GM12878 (cell line): ENCODE measurements at regions not wholly inside any gene's neighbourhood (a gene's known extent, or its start where the extent isn't known, plus 50 kb on each side); places are given as distances from the start of the nearest gene placed in this dataset.

Experiments used
- ATAC-seq: fragments of 200-7000 bp; cut with Tn5 transposase; 3 replicates; pipeline ENCODE4 v1.9.1; 2020; ENCODE audit warnings: mild to moderate bottlenecking, moderate library complexity
- BruUV-seq: library from RNA; stranded (reverse); fragments of 400-500 nt; replicated peaks from 2 replicates; lab custom pipeline; 2021; lab: Mats Ljungman, UMichigan
- CTCF ChIA-PET: fragments of 300-600 bp; sonication (Branson Sonifier 250); formaldehyde crosslinking; extraction: SDS; loops from one replicate; lab custom pipeline; 2021; ENCODE audit warnings: inconsistent platforms; lab: Yijun Ruan, JAX
- POLR2A ChIA-PET: fragments of 350-600 bp; formaldehyde crosslinking; extraction: SDS; loops from one replicate; lab custom pipeline; 2021; ENCODE audit warnings: inconsistent platforms; lab: Charles Lee
- RAD21 ChIA-PET: fragments of 300-600 bp; sonication (Branson Sonifier 250); formaldehyde crosslinking; loops from one replicate; lab custom pipeline; 2023; ENCODE audit warnings: antibody characterized with exemption; ENCODE audit not compliant: unreplicated experiment; lab: Charles Lee
- SMC1A ChIA-PET: fragments of 300-600 bp; sonication (Branson Sonifier 250); formaldehyde crosslinking; loops from one replicate; lab custom pipeline; 2023; ENCODE audit not compliant: unreplicated experiment, uncharacterized antibody; lab: Charles Lee
- DNase-seq: peaks from one replicate; pipeline ENCODE4 v3.0.0-alpha.2; 2011; ENCODE audit warnings: low read depth, low spot score
- FAIRE-seq: peaks from 3 replicates; lab custom pipeline; 2011; peaks lifted over from hg19 to GRCh38; lab: Jason Lieb, UNC
- H2AFZ ChIP-seq: 2 replicates; pipeline ENCODE4 v1.6.0; 2011; ENCODE audit warnings: low read depth, low read length, control low read depth; ENCODE audit not compliant: control insufficient read depth
- H3K27ac ChIP-seq: 2 replicates; pipeline ENCODE4 v1.5.1; 2011; ENCODE audit warnings: control low read depth; ENCODE audit not compliant: control insufficient read depth, insufficient read depth
- H3K27me3 ChIP-seq, 2 experiments: replicated peaks in 1 of 2; 2 replicates each; pipeline versions ENCODE4 v1.6.0 to v1.6.1; 2011; ENCODE audit warnings: low read length in 1 of 2; ENCODE audit not compliant: control insufficient read depth in 2 of 2, insufficient read depth in 2 of 2
- H3K36me3 ChIP-seq, 2 experiments: 2 replicates each; pipeline ENCODE4 v1.5.1; 2011; ENCODE audit warnings: low read length in 1 of 2; ENCODE audit not compliant: control insufficient read depth in 2 of 2, insufficient read depth in 2 of 2
- H3K4me1 ChIP-seq: 2 replicates; pipeline ENCODE4 v1.6.1; 2011; ENCODE audit warnings: mild to moderate bottlenecking, low read length, moderate library complexity, mixed read lengths; ENCODE audit not compliant: control insufficient read depth, insufficient read depth
- H3K4me2 ChIP-seq: 2 replicates; pipeline ENCODE4 v1.6.0; 2011; ENCODE audit warnings: control low read depth; ENCODE audit not compliant: control insufficient read depth, insufficient read depth
- H3K4me3 ChIP-seq: fragments of 200-600 bp; sonication (generic); 2 replicates; pipeline ENCODE4 v1.5.1; 2016
- H3K79me2 ChIP-seq: 2 replicates; pipeline ENCODE4 v1.6.0; 2011; ENCODE audit warnings: low read length; ENCODE audit not compliant: control insufficient read depth, insufficient read depth
- H3K9ac ChIP-seq: 2 replicates; pipeline ENCODE4 v1.8.0; 2011; ENCODE audit warnings: low read length, control low read depth, mixed read lengths; ENCODE audit not compliant: control insufficient read depth, insufficient read depth
- H3K9me3 ChIP-seq: replicated peaks from 3 replicates; pipeline ENCODE4 v1.5.1; 2011; ENCODE audit warnings: mild to moderate bottlenecking, low read length; ENCODE audit not compliant: control insufficient read depth, insufficient read depth
- H4K20me1 ChIP-seq: 2 replicates; pipeline ENCODE4 v1.6.0; 2011; ENCODE audit not compliant: control insufficient read depth, insufficient read depth
- BACH1 ChIP-seq: fragments of 450-650 bp; IDR thresholded peaks from 2 replicates; pipeline ENCODE4 v1.6.1; 2017; ENCODE audit warnings: mild to moderate bottlenecking, borderline replicate concordance
- BCL11A ChIP-seq: IDR thresholded peaks from 2 replicates; pipeline ENCODE4 v1.6.1; 2011; ENCODE audit warnings: low read depth, low read length
- CHD2 ChIP-seq: IDR thresholded peaks from 2 replicates; pipeline ENCODE4 v1.6.1; 2011; ENCODE audit warnings: low read depth, low read length, improper control_type of control experiment, borderline replicate concordance
- ESRRA ChIP-seq: IDR thresholded peaks from 2 replicates; pipeline ENCODE4 v1.6.1; 2012; ENCODE audit warnings: mild to moderate bottlenecking, low read length, improper control_type of control experiment
- HDGF ChIP-seq: fragments of 450-650 bp; IDR thresholded peaks from 2 replicates; pipeline ENCODE4 v1.6.1; 2016; ENCODE audit warnings: antibody characterized with exemption
- MXI1 ChIP-seq: fragments of 150-350 bp; IDR thresholded peaks from 2 replicates; pipeline ENCODE4 v1.6.1; 2011; ENCODE audit warnings: low read depth, mild to moderate bottlenecking, inconsistent platforms, low read length, improper control_type of control experiment
- RUNX3 ChIP-seq: IDR thresholded peaks from 2 replicates; pipeline ENCODE4 v1.6.1; 2012; ENCODE audit warnings: low read length, inconsistent platforms
- SMAD5 ChIP-seq: IDR thresholded peaks from 2 replicates; pipeline ENCODE4 v1.6.1; 2016; ENCODE audit warnings: antibody characterized with exemption, low read depth
- SMC3 ChIP-seq: IDR thresholded peaks from 2 replicates; pipeline ENCODE4 v1.6.1; 2011; ENCODE audit warnings: low read length, improper control_type of control experiment, borderline replicate concordance
- SREBF1 ChIP-seq: IDR thresholded peaks from 2 replicates; pipeline ENCODE4 v1.6.1; 2012; ENCODE audit warnings: mild to moderate bottlenecking, low read length
- SRF ChIP-seq, 2 experiments: IDR thresholded peaks; 2 replicates each; pipeline ENCODE4 v1.6.1; 2011; ENCODE audit warnings: low read depth in 2 of 2, low read length in 2 of 2, mild to moderate bottlenecking in 1 of 2, moderate library complexity in 1 of 2
- TARDBP ChIP-seq: IDR thresholded peaks from 2 replicates; pipeline ENCODE4 v1.6.1; 2016; ENCODE audit warnings: borderline replicate concordance
- TCF12 ChIP-seq: IDR thresholded peaks from 2 replicates; pipeline ENCODE4 v1.6.1; 2011; ENCODE audit warnings: low read depth, mild to moderate bottlenecking, low read length
- ZBTB40 ChIP-seq: fragments of 450-650 bp; IDR thresholded peaks from 2 replicates; pipeline ENCODE4 v1.6.1; 2016; ENCODE audit warnings: mild to moderate bottlenecking, moderate library complexity, borderline replicate concordance
- ZSCAN29 ChIP-seq: fragments of 450-650 bp; IDR thresholded peaks from 2 replicates; pipeline ENCODE4 v1.6.1; 2017; ENCODE audit warnings: mild to moderate bottlenecking, moderate library complexity
- WGBS: methylation state at CpG from one replicate; pipeline ENCODE4 v1.1.6; 2016; ENCODE audit warnings: low lambda C conversion rate; ENCODE audit not compliant: insufficient replicate concordance, insufficient coverage; ENCODE audit errors: missing lambda C conversion rate; 5-methylcytosine and 5-hydroxymethylcytosine counted together
- in situ Hi-C: fragments of 300-500 bp; cut with MboI; formaldehyde crosslinking; loops from 9 replicates; pipeline ENCODE4 v1.14.3; 2018; ENCODE audit warnings: mixed read lengths
- intact Hi-C: fragments of 100-400 bp; cut with micrococcal nuclease; formaldehyde crosslinking; loops from one replicate; pipeline ENCODE4 v1.14.2; 2022; ENCODE audit not compliant: unreplicated experiment
- TF ChIP-seq, protein P1 (sequence below): IDR thresholded peaks from 2 replicates; pipeline ENCODE4 v1.6.1; 2011; ENCODE audit warnings: mild to moderate bottlenecking, low read depth, low read length, moderate library complexity; ENCODE audit not compliant: insufficient replicate concordance
- TF ChIP-seq, protein P2 (sequence below): fragments of 450-650 bp; IDR thresholded peaks from 2 replicates; pipeline ENCODE4 v1.6.1; 2017; ENCODE audit warnings: antibody characterized with exemption, mild to moderate bottlenecking, moderate library complexity
- TF ChIP-seq, protein P3 (sequence below): IDR thresholded peaks from 2 replicates; pipeline ENCODE4 v1.6.1; 2011; ENCODE audit warnings: borderline replicate concordance, low read depth, mild to moderate bottlenecking, moderate library complexity, low read length; ENCODE audit not compliant: insufficient read depth, poor library complexity, severe bottlenecking

DNA sequence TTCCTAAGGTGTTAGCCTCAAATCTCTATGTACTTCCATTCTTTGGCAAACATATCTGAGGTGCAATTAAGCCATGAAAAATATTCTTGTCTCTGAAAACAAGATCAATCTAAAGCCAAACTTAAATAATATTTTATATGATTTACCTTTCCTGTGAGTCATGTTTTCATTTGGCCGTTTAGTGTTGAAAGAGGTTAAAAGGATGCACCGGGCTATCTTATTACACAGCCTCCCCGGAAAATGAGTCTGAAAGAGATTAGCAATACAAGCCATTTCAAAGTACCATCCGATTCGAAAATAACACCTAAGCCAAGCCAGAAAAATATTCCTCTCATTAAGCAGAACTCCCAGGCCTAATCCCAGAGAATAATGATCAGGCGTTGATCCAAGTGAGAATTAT lies 161.5 kb upstream of the EPHA5 start:
- DNase-seq (no peak), FAIRE-seq (no peak), ATAC-seq (no peak)
- BruUV-seq, result no TSS peak
- ChIA-PET POLR2A (no interaction called here), CTCF (no interaction called here), SMC1A (no interaction called here), RAD21 (no interaction called here)
- Histone ChIP-seq H3K4me1 (no peaks in the 10 kb centered on the region), H3K9ac (no peak overlapping the region), H3K9me3 (no peaks in the 10 kb centered on the region), H3K27ac (no peak overlapping the region), H3K27me3 (no peaks in the 10 kb centered on the region), H3K4me2 (no peak overlapping the region), H3K36me3 (no peaks in the 10 kb centered on the region), H2AFZ (no peak overlapping the region), H3K79me2 (no peaks in the 10 kb centered on the region), H3K4me3 (no peak overlapping the region), H4K20me1 (no peaks in the 10 kb centered on the region)
- intact Hi-C loops, result no loop called here
- in situ Hi-C loops, result no loop called here
- WGBS, result 13% methylated on average over 6 of the region's 6 CpGs
- TF ChIP-seq SMAD5 (no peak), CHD2 (no peak), HDGF (no peak), SRF (IDR thresholded peaks at IDR 0.05; ENCODE audit: low read depth in 2 of 2, low read length in 2 of 2) (no peak), SREBF1 (no peak), ZBTB40 (no peak), SMC3 (no peak), ZSCAN29 (no peak), RUNX3 (no peak), TCF12 (no peak), BCL11A (no peak), ESRRA (no peak), MXI1 (no peak), TARDBP (no peak), BACH1 (no peak)
- TF ChIP-seq, protein P1, sequence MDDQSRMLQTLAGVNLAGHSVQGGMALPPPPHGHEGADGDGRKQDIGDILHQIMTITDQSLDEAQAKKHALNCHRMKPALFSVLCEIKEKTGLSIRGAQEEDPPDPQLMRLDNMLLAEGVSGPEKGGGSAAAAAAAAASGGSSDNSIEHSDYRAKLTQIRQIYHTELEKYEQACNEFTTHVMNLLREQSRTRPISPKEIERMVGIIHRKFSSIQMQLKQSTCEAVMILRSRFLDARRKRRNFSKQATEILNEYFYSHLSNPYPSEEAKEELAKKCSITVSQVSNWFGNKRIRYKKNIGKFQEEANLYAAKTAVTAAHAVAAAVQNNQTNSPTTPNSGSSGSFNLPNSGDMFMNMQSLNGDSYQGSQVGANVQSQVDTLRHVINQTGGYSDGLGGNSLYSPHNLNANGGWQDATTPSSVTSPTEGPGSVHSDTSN, result no peak
- TF ChIP-seq, protein P2, sequence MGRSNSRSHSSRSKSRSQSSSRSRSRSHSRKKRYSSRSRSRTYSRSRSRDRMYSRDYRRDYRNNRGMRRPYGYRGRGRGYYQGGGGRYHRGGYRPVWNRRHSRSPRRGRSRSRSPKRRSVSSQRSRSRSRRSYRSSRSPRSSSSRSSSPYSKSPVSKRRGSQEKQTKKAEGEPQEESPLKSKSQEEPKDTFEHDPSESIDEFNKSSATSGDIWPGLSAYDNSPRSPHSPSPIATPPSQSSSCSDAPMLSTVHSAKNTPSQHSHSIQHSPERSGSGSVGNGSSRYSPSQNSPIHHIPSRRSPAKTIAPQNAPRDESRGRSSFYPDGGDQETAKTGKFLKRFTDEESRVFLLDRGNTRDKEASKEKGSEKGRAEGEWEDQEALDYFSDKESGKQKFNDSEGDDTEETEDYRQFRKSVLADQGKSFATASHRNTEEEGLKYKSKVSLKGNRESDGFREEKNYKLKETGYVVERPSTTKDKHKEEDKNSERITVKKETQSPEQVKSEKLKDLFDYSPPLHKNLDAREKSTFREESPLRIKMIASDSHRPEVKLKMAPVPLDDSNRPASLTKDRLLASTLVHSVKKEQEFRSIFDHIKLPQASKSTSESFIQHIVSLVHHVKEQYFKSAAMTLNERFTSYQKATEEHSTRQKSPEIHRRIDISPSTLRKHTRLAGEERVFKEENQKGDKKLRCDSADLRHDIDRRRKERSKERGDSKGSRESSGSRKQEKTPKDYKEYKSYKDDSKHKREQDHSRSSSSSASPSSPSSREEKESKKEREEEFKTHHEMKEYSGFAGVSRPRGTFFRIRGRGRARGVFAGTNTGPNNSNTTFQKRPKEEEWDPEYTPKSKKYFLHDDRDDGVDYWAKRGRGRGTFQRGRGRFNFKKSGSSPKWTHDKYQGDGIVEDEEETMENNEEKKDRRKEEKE, result no peak
- TF ChIP-seq, protein P3, sequence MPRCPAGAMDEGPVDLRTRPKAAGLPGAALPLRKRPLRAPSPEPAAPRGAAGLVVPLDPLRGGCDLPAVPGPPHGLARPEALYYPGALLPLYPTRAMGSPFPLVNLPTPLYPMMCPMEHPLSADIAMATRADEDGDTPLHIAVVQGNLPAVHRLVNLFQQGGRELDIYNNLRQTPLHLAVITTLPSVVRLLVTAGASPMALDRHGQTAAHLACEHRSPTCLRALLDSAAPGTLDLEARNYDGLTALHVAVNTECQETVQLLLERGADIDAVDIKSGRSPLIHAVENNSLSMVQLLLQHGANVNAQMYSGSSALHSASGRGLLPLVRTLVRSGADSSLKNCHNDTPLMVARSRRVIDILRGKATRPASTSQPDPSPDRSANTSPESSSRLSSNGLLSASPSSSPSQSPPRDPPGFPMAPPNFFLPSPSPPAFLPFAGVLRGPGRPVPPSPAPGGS, result no peak
